Body of pancreas (tissue), 4 donors: ENCODE measurements at regions not wholly inside any gene's neighbourhood (a gene's known extent, or its start where the extent isn't known, plus 50 kb on each side); places are given as distances from the start of the nearest gene placed in this dataset.

Source experiments
- ATAC-seq: fragments of 150-250 bp; one replicate; pipeline ENCODE4 v1.9.1; 2016
- DNase-seq, 4 donors: peaks; one replicate each; pipeline ENCODE4 v3.0.0-alpha.2; 2019
- H3K27ac ChIP-seq, 4 donors: fragments of 200-600 bp; sonication (generic); 1 replicate in 3 of 4; 2 replicates in 1 of 4; pipeline versions ENCODE4 v1.5.1 to v1.6.1; 2016 to 2019; ENCODE audit warnings: mild to moderate bottlenecking in 1 of 4, mixed read lengths in 1 of 4, moderate library complexity in 1 of 4
- H3K27me3 ChIP-seq, 2 donors: fragments of 200-600 bp; sonication (generic); one replicate each; pipeline ENCODE4 v1.6.0; 2016; ENCODE audit warnings: mild to moderate bottlenecking in 1 of 2
- H3K36me3 ChIP-seq, 2 donors: fragments of 200-600 bp; sonication (generic); replicated peaks in 1 of 2; 2 replicates each; pipeline ENCODE4 v1.5.1; 2016; ENCODE audit warnings: low read depth in 2 of 2; ENCODE audit not compliant: insufficient read depth in 1 of 2
- H3K4me1 ChIP-seq: fragments of 200-600 bp; sonication (generic); one replicate; pipeline ENCODE4 v1.6.0; 2016
- H3K4me3 ChIP-seq, 2 donors: fragments of 200-600 bp; sonication (generic); 1 replicate in 1 of 2; 2 replicates in 1 of 2; pipeline ENCODE4 v1.5.1; 2016 to 2019
- H3K9me3 ChIP-seq, 3 donors: fragments of 200-600 bp; sonication (generic); 1 replicate in 2 of 3; 2 replicates in 1 of 3; pipeline ENCODE4 v1.5.1; 2016
- CTCF ChIP-seq, 7 experiments: fragments of 450-650 bp in 4 of 7; fragments of 200-600 bp in 3 of 7; sonication (generic) in 3 of 7; IDR thresholded peaks; one replicate each; pipeline ENCODE4 v1.5.1; 2016 to 2019; ENCODE audit warnings: antibody characterized with exemption in 7 of 7
- POLR2A ChIP-seq, 3 donors: fragments of 450-650 bp; IDR thresholded peaks; one replicate each; pipeline ENCODE4 v1.6.1; 2016; ENCODE audit warnings: antibody characterized with exemption in 3 of 3, mild to moderate bottlenecking in 2 of 3
- WGBS, 2 donors: methylation state at CpG; one replicate each; pipeline ENCODE4 v1.1.5; 2017; 5-methylcytosine and 5-hydroxymethylcytosine counted together
- intact Hi-C: fragments of 100-400 bp; cut with DNase I; formaldehyde crosslinking; loops from one replicate; pipeline ENCODE4 v1.15.1; 2023

- no peak overlapping the region for H3K4me3 ChIP-seq
- ATAC-seq: no peak
- no peaks in the 10 kb centered on the region for H3K36me3 ChIP-seq
Measured at GRCh38 chr12:116343331-116343884, 65.9 kb upstream of the MED13L start.

GRCh38 chr12:116346222-116346621 is 68.7 kb upstream of the MED13L start:
- Histone ChIP-seq H3K27me3 (no peaks in the 10 kb centered on the region), H3K4me1 (no peaks in the 10 kb centered on the region), H3K27ac (no peak overlapping the region), H3K36me3 (no peaks in the 10 kb centered on the region), H3K9me3 (no peaks in the 10 kb centered on the region), H3K4me3 (no peak overlapping the region)
- ATAC-seq (no peak), DNase-seq (no peak)
- intact Hi-C loops: no loop called here
- TF ChIP-seq POLR2A (IDR thresholded peaks at IDR 0.05): no peak
- no peak for TF ChIP-seq CTCF (IDR thresholded peaks at IDR 0.05)
- 24 to 37% methylated on average over 6 of the region's 6 CpGs for WGBS, 2 donors

More at GRCh38 chr12:116343331-116343884, 65.9 kb upstream of the MED13L start:
- Histone ChIP-seq H3K27ac (no peak overlapping the region), H3K27me3 (no peaks in the 10 kb centered on the region), H3K9me3 (no peaks in the 10 kb centered on the region), H3K4me1 (no peaks in the 10 kb centered on the region)
- DNase-seq: no peak
- 78 to 89% methylated on average over 1 of the region's 1 CpG for WGBS, 2 donors
- intact Hi-C loops: no loop called here
- no peak for TF ChIP-seq CTCF (IDR thresholded peaks at IDR 0.05)
- TF ChIP-seq POLR2A (IDR thresholded peaks at IDR 0.05): no peak

- DNase-seq (peak in 3 of 4 donors; percentile 25 to 41 (median 40)), ATAC-seq (peak; percentile 66)
- H3K4me1 ChIP-seq: no peaks in the 10 kb centered on the region
- TF ChIP-seq CTCF (IDR thresholded peaks at IDR 0.05): no peak
- TF ChIP-seq POLR2A (IDR thresholded peaks at IDR 0.05): no peak
- H3K9me3 ChIP-seq: no peaks in the 10 kb centered on the region
- intact Hi-C loops: no loop called here
- no peaks in the 10 kb centered on the region for H3K27me3 ChIP-seq
- no peaks in the 10 kb centered on the region for H3K36me3 ChIP-seq
- no peak overlapping the region for H3K4me3 ChIP-seq
- 28 to 31% methylated on average over 4 of the region's 4 CpGs for WGBS, 2 donors
- peak overlapping the region in 1 of 4 donors; percentile 21 for H3K27ac ChIP-seq
Measured at GRCh38 chr12:116346741-116347140, 69.2 kb upstream of the MED13L start.

- Histone ChIP-seq H3K27ac (no peak overlapping the region), H3K27me3 (no peaks in the 10 kb centered on the region), H3K36me3 (no peaks in the 10 kb centered on the region), H3K9me3 (no peaks in the 10 kb centered on the region), H3K4me3 (no peak overlapping the region), H3K4me1 (no peaks in the 10 kb centered on the region)
- 88 to 100% methylated on average over 1 of the region's 1 CpG for WGBS, 2 donors
- TF ChIP-seq POLR2A (IDR thresholded peaks at IDR 0.05) (no peak), CTCF (IDR thresholded peaks at IDR 0.05) (no peak)
- no peak for DNase-seq
- no peak for ATAC-seq
- intact Hi-C loops: no loop called here
Measured at GRCh38 chr12:116347265-116347664, 69.8 kb upstream of the MED13L start.

GRCh38 chr12:116352315-116352835 is 74.9 kb upstream of the MED13L start:
- Histone ChIP-seq H3K4me1 (peaks cover 4% of the 10 kb centered on the region), H3K36me3 (no peaks in the 10 kb centered on the region), H3K27ac (no peak overlapping the region), H3K9me3 (no peaks in the 10 kb centered on the region), H3K4me3 (no peak overlapping the region), H3K27me3 (no peaks in the 10 kb centered on the region)
- no peak for ATAC-seq
- DNase-seq: no peak
- WGBS, 2 donors: 82 to 92% methylated on average over 4 of the region's 4 CpGs
- intact Hi-C loops: no loop called here
- TF ChIP-seq POLR2A (IDR thresholded peaks at IDR 0.05): no peak
- no peak for TF ChIP-seq CTCF (IDR thresholded peaks at IDR 0.05)
